ENCODE measurements at regions not wholly inside any gene's neighbourhood (a gene's known extent, or its start where the extent isn't known, plus 50 kb on each side); places are given as distances from the start of the nearest gene placed in this dataset.

DNA sequence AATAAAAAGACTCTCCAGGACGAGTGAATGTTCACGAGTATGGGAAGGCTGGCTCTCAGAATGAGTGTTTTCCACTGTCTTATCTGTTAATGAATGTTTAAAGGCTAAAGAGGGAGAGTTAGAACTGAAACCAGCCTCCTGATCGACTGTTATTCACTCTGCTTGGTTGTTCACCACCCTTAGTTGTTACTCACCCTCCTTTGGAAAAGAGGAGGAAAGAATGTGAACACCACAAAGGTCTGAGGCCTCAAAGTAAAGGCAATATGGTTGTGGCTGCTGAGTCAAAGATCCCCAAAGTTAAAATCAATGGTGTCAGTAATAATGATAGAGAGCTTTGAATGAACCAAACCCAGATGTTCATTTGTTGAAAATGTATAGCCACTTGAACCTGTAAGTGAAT is 1793.2 kb upstream of the PCDH20 start:
- DNase-seq, result no peak

GRCh38 chr13:63206461-63206860 is 1790.8 kb upstream of the PCDH20 start:
- no peak for DNase-seq

- DNase-seq, result no peak
These were observed 1785.8 kb upstream of the PCDH20 start for GRCh38 chr13:63201493-63201892.

GRCh38 chr13:63199508-63199907 is 1783.9 kb upstream of the PCDH20 start:
- no peak for DNase-seq

DNA sequence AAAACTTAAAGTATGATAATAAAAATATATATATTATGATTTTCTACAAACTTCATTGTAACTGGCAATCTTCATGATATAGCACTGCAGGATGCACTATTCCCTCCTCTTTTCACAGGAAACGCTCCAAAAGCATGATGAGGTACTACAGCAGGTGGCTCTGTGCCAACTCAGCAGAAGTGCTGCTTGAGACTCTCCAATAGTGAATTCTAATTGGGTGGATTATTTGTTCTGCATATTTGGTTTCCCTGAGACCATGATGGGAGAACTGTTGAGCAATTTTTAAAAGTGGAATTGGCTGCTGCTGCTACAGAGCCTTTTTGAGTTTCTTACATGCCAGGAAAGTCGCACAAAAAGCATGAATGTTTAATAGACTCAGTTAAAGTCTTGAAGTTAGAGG is 1782.4 kb upstream of the PCDH20 start:
- no peak for DNase-seq

DNA sequence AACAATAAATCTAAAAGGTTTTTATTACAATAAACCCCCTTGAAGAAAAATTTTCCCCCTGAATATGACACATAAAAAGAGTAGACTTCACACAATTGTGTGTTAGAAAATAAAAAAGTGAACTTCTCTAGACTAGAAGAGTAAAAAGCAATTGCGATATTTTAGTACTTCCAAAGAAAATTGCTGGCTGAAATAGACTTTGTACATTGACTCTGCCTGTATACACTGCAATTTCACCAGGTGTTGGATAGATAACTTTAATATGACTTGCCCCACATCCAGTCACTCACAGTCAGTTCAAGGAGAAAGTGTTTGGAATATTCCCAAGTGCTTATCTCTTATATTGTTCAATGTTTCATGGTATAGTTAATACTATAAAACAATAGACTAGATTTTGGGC is 1780.1 kb upstream of the PCDH20 start:
- no peak for DNase-seq

DNA sequence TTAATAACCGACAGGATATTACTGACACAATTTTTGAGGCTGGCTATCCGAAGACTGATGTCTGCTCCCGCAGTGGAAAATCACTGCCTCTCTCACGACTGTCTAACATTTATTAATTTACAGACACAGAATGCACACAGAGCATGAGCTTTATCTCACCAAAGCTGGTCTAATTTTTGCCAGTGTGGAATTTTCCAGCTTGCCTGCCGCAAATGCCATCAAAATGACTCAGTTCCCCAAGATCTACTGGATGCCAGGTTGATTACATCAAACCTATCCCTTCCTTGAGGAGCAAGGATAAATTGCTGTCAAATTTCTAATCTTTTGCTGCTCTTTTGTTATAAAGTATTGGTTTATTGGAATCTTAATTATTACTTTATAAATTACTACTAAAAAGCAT is 1775.1 kb upstream of the PCDH20 start:
- DNase-seq, result no peak

DNA sequence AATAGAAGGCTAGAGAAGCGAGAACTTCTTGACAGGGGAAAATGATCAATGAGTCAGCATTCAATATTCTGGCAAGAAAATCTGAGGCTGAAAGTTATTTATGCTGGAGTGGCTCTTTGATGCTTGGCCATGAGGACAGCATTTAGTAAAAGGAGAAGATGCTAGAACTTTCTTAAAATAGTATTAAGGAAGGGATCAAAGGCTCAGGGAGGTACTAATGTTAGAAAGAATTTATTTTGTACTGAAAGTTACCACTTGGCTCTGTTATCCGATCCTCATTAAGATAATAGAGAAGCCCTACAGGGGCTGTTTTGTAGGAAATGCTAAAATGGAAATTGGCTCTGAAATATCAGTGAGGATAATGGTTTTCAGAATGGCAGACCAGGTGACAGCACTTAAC is 1774.6 kb upstream of the PCDH20 start:
- no peak for DNase-seq

- DNase-seq, result no peak
These were observed 1774.1 kb upstream of the PCDH20 start for GRCh38 chr13:63189712-63190111.

DNA sequence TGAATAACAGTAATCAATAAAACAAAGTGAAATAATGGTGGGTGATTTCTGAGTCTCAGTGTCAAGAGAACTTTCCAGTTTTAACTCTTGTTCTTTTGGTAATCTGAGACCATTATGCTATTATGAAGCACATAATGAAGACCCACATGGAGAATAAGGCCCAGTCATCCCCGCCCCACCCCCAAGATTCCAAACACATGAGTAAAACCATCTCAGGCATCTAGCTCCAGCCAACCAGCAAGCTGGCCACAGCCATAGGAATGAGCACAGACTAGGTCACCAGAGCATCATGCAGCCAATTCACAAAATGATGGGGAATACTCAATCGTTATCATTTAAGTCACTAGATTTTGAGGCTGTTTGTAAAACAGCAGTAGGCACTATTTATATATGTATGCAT is 1769.0 kb upstream of the PCDH20 start:
- no peak for DNase-seq

DNA sequence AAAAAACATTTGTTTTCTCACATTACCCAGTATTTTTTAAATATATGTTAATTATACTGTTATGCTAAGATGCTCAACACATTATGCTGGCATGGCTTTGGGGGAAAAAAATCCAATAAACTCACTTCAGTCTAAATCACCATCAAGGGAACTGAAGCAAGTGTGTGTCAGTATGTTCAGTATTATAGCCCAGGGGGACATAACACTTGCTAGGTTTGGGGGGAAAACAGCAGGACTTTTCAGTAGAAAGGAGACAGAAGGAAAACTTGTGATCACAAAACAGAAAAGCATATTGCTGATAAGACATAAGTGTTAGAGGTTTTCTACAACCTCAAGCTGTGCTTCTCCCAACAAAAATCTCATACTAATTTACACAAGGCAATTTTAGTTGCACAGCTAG is 1759.9 kb upstream of the PCDH20 start:
- no peak for DNase-seq

DNA sequence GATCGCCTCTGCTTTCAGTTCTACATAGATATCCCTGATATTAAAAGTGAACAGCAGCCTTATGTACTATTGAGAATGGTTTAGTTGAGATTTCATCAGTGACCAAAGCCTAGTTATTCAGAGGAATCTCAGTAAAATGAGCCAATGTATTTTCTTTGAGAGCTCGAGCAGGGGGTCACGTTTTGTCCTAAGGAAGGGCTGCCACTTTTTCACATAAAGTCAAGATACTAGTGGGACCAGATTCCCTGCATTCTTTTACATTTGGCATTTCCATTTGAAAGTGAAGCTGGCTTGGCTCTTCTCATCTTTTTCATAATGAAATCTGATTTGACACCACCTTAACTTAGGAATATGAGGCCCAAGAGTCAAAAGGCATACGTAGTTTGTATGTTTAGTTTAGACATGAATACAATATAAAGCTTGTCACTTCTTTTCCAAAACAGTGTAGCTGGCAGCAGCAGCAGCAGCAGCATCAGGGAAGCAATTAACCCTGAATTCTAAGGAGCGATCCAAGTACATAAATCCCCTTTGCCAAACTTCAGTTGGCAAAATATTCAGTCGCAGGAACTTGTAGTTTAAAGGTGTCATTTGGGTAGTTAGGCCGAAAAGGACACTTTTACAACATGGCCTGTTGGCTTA is 1752.2 kb upstream of the PCDH20 start:
- no peak for DNase-seq

GRCh38 chr13:63166345-63166744 is 1750.7 kb upstream of the PCDH20 start:
- no peak for DNase-seq

GRCh38 chr13:63163903-63164302 is 1748.3 kb upstream of the PCDH20 start:
- DNase-seq, result no peak

DNA sequence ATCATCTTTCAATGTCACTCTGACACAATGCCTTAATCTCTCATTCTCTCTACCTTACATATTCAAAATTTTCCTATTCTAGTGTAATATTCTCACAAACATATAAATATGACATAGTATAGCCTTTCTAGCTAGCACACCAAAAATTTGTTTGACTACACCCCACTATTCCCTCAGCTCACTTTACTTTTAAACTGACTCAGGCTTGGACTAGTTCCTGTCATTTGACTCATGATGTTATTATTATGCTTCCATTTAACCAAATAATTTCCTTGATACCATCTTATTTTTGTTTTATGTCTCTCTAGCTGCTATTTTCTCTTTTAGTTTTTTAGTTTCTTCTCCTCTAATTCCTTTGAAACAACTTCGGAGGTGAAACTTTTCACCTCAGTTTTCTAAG is 1745.6 kb upstream of the PCDH20 start:
- DNase-seq, result no peak

- no peak for DNase-seq
These were observed 1741.2 kb upstream of the PCDH20 start for GRCh38 chr13:63156816-63157215.

DNA sequence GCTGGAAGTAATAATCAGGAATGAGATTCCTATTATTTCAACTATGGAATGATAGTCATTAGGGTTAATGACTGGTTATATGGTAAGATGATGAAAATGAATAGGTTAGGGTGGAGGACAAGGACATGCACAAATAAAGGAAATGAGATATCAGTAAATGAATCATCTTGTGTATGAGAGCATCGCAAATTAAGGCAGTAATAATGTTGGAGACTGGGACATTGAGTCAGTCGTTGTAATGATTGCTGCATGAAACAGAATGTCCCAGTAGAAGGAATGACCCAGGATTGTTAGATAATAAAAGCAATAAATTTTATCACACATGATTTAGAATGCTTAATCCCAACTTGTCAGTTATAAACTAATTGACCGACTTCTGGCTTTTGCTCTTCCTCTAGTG is 1733.7 kb upstream of the PCDH20 start:
- no peak for DNase-seq

GRCh38 chr13:63139277-63139676 is 1723.6 kb upstream of the PCDH20 start:
- no peak for DNase-seq

DNA sequence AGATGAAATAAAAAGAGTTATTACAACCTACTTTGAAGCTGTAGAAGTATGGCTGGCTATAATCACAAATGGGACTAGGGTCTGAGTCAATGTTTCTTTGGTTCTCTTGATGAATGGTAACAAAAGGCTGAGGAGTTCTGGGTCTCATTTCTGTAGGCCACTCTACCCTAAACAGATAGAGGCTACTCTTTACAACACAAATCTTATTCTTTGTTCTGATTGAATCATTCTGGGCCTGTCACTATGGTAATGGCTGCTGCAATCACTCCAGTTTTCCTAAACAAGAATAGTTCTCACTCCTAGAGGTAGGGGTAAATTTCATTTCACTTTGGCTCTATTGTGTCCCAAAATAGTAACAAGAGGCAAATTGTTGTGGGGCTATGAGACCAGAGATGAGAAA is 1714.3 kb upstream of the PCDH20 start:
- no peak for DNase-seq

DNA sequence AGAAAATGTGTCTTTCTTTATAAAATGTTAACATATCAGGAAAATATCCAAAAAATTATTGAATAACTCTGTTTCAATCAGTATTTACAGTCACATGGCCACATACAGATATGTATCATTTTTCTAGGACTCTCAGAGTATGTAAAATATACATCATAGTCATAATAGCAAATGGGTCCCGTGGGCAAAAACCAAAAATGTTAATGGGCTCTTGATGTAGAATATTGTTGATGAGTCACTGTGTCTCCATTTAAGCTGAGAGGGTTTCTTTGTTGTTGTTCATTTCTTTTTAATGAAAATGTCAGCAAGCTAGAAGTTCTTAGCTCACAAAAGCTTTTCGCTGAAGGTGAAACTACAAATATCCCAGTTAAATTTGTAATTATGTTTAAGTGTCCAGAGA is 1713.1 kb upstream of the PCDH20 start:
- DNase-seq, result no peak

GRCh38 chr13:63124863-63125262 is 1709.2 kb upstream of the PCDH20 start:
- peak; percentile 17 for DNase-seq

DNA sequence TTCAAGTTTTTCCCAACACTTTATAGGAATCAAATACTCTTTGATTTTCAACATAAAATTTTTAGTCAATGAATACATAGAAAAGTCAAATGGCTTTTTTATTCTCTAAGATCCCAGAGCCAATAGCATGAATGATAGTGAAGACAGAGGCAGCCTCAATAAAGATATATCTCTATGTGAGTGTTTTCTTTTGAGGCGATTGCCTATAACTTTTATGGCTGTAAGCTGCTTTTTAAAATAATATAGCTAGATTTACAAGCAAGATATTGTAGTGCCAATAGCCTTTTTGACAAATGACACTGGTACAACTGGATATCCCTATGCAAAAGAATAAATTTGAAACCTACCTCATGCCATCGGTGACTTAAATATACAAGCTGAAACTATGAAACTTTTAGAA is 1705.2 kb upstream of the PCDH20 start:
- DNase-seq, result no peak

- DNase-seq, result no peak
These were observed 1702.1 kb upstream of the PCDH20 start for GRCh38 chr13:63117710-63118109.

DNA sequence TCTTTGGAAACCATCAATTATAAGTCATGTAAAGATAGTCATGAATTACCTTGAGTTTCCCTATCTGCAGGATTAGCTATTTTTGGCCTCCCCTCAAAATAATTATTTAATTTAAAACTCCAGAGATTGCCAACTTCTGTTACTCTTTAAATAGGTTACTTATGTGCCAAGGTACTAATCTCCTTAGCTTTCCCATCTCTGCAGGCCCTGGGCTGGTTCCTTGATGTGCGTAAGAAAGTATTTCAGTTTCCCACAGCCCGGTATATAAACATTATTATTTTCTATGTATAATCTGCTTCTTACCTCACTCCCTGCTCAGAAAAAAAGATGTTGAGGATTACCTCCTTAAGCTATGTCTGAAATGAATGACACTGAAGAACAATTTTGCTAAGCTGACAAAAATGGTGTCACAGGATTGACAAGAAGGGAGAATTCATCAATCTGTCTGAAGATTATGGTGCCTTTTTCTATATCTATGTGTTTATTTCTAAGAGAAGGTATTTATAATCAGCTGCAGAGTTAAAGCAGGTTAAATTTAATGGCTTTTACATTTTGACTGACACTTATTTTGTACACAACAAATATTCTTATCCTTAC is 1697.2 kb upstream of the PCDH20 start:
- no peak for DNase-seq

DNA sequence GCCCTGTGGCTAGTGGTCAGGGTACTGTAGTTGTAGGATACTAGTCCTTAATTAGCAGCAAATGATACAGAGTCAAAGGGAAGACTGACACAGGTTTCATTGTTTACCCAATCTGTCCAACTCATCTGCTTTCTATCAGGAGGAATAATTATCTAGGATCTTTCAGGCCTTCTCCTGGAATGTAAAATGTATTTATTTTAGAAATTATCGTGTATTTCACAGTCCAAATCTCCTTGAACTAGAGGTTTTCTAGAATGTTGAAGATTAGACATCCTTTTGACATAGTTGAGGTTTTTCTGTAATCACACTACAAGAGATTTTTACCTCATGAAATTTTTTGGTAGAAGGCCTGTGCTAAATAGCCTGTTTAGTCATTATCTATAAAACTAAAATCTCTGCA is 1694.8 kb upstream of the PCDH20 start:
- DNase-seq, result no peak
